Right atrium auricular region (tissue), 2 donors: ENCODE measurements at regions not wholly inside any gene's neighbourhood (a gene's known extent, or its start where the extent isn't known, plus 50 kb on each side); places are given as distances from the start of the nearest gene placed in this dataset.
"Not testable (repeated sequence)": the region's sequence is repeated elsewhere in the genome, so short reads cannot be mapped to it uniquely, and the experiment has no call there.

Source experiments
- DNase-seq: peaks from one replicate; pipeline ENCODE4 v3.0.0-alpha.2; 2019; ENCODE audit warnings: low spot score
- H3K27ac ChIP-seq, 2 donors: fragments of 200-600 bp; sonication (generic); 1 replicate in 1 of 2; 2 replicates in 1 of 2; pipeline ENCODE4 v1.5.1; 2016 to 2019
- H3K27me3 ChIP-seq, 2 donors: fragments of 200-600 bp; sonication (generic); one replicate each; pipeline versions ENCODE4 v1.5.1 to v1.6.0; 2017 to 2019
- H3K36me3 ChIP-seq: fragments of 200-600 bp; sonication (generic); one replicate; pipeline ENCODE4 v1.5.1; 2016
- H3K4me1 ChIP-seq, 2 donors: fragments of 200-600 bp; sonication (generic); one replicate each; pipeline versions ENCODE4 v1.5.1 to v1.6.0; 2017 to 2019
- H3K4me3 ChIP-seq, 2 donors: fragments of 200-600 bp; sonication (generic); 1 replicate in 1 of 2; 2 replicates in 1 of 2; pipeline ENCODE4 v1.5.1; 2017 to 2019; ENCODE audit warnings: mild to moderate bottlenecking in 1 of 2, moderate library complexity in 1 of 2
- H3K9me3 ChIP-seq, 2 donors: fragments of 200-600 bp; sonication (generic); one replicate each; pipeline ENCODE4 v1.5.1; 2019
- CTCF ChIP-seq, 2 donors: fragments of 200-600 bp; sonication (generic); IDR thresholded peaks; one replicate each; pipeline ENCODE4 v1.5.1; 2019; ENCODE audit warnings: antibody characterized with exemption in 2 of 2

DNA sequence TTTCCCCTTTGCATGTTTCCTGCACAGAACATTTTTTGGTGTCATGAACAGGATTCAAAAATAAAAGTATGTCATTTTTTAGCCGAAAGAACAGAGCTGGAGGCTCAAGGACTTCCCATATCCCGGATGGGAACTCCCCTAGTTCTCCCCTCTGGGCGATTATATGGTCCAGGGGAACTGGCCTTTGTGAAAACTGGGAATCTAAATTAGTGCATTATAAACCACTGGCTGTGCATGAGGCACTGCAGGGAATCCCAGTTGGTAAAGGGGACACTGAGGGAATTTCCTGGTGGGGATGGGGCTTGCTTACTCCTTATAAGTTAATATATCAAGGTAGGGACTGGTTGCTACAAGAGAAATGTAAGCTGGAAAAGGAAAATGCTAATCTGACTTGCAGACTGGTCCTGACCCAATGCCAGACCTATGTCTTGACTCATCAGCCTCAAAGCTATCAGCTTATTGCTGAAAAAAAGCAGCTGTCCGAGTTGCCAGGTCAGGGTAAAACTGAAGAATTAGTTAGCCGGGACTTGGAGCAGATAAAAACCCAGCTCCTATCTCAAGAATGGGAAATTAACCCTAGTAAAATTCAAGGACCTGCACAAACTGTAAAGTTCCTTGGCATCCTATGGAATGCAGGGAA is 122.6 kb downstream of the FCRL5 start:
- no peak overlapping the region for H3K27ac ChIP-seq
- no peaks in the 10 kb centered on the region for H3K4me1 ChIP-seq
- H3K4me3 ChIP-seq: no peak overlapping the region
- H3K36me3 ChIP-seq: no peaks in the 10 kb centered on the region
- no peaks in the 10 kb centered on the region for H3K9me3 ChIP-seq
- no peaks in the 10 kb centered on the region for H3K27me3 ChIP-seq
- no peak for DNase-seq
- no peak for TF ChIP-seq CTCF (IDR thresholded peaks at IDR 0.05)

DNA sequence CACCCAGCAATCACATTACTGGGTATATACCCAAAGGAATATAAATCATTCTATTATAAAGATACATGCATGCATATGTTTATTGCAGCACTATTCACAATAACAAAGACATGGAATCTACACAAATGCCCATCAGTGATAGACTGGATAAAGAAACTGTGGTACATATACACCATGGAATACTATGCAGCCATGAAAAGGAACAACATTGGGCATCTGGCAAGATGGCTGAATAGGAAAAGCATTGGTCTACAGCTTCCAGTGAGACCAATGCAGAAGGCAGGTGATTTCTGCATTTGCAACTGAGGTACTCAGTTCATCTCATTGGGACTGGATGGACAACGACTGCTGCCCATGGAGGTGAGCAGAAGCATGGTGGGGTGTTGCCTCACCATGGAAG is 128.6 kb downstream of the FCRL5 start:
- H3K36me3 ChIP-seq, H3K4me3 ChIP-seq, H3K9me3 ChIP-seq, H3K27me3 ChIP-seq, H3K27ac ChIP-seq, H3K4me1 ChIP-seq, DNase-seq: not testable (repeated sequence)

- H3K27ac ChIP-seq: no peak overlapping the region
- TF ChIP-seq CTCF (IDR thresholded peaks at IDR 0.05): no peak
- H3K36me3 ChIP-seq: no peaks in the 10 kb centered on the region
- DNase-seq: no peak
- no peaks in the 10 kb centered on the region for H3K27me3 ChIP-seq
- no peaks in the 10 kb centered on the region for H3K4me1 ChIP-seq
- H3K9me3 ChIP-seq: no peaks in the 10 kb centered on the region
- H3K4me3 ChIP-seq: no peak overlapping the region
Measured at GRCh38 chr1:157419845-157420542, 132.3 kb downstream of the FCRL5 start.

DNA sequence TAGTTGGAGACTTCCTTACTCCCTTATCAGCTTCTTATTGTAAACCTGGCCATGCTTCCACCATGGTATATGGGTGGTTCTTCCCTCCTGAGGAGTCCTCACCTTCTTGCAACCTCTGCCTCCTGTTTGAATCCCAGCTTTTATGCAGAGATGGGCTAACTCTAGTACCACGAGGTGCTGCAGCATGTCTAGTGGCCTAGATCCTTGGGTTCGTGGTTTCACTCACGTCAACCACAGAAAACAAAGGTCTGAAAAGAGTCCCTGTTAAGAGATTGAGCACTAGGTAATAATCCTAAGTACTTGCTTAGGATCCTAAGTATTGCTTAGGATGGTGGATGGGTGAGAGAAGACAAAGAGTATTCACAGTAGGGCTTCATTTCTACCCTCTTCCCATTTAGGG is 133.7 kb downstream of the FCRL5 start:
- no peaks in the 10 kb centered on the region for H3K27me3 ChIP-seq
- no peak for TF ChIP-seq CTCF (IDR thresholded peaks at IDR 0.05)
- no peak for DNase-seq

DNA sequence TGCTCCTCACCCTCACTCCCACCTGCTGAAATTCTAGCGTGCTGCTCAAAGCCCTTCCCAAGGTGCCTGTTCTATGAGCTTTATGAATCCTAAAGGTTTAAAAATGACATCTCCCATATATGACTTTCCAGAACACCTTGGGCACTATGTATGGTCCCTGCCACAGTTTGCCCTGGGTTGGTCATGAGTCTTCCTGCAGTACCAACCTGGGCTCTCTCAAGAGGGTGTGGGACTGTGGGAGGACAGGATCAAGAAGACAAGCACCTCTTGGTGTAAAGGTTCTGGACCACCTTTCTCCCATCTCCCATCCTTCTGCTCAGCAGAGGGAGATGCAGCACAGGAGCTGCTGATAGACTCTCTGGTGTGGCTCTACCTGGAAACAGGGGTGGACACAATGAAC is 134.1 kb downstream of the FCRL5 start:
- H3K27ac ChIP-seq: no peak overlapping the region
- H3K4me1 ChIP-seq: no peaks in the 10 kb centered on the region
- H3K9me3 ChIP-seq: no peaks in the 10 kb centered on the region
- no peak for DNase-seq
- H3K27me3 ChIP-seq: no peaks in the 10 kb centered on the region
- no peak for TF ChIP-seq CTCF (IDR thresholded peaks at IDR 0.05)
- no peaks in the 10 kb centered on the region for H3K36me3 ChIP-seq
- no peak overlapping the region for H3K4me3 ChIP-seq

More for the DNA sequence above, 133.7 kb downstream of the FCRL5 start:
- Histone ChIP-seq H3K9me3 (no peaks in the 10 kb centered on the region), H3K27ac (no peak overlapping the region), H3K4me1 (no peaks in the 10 kb centered on the region), H3K4me3 (no peak overlapping the region), H3K36me3 (no peaks in the 10 kb centered on the region)

GRCh38 chr1:157415661-157416060 is 136.7 kb downstream of the FCRL5 start:
- H3K4me1 ChIP-seq: no peaks in the 10 kb centered on the region
- no peak overlapping the region for H3K4me3 ChIP-seq
- DNase-seq: no peak
- no peaks in the 10 kb centered on the region for H3K9me3 ChIP-seq
- H3K36me3 ChIP-seq: no peaks in the 10 kb centered on the region
- no peak overlapping the region for H3K27ac ChIP-seq
- no peak for TF ChIP-seq CTCF (IDR thresholded peaks at IDR 0.05)
- no peaks in the 10 kb centered on the region for H3K27me3 ChIP-seq
